GM03348 (cell line): ENCODE measurements at regions not wholly inside any gene's neighbourhood (a gene's known extent, or its start where the extent isn't known, plus 50 kb on each side); places are given as distances from the start of the nearest gene placed in this dataset.

ENCODE experiments used
- DNase-seq: peaks from one replicate; pipeline ENCODE4 v3.0.0; 2012; ENCODE audit warnings: low spot score

- DNase-seq = no peak
Observed at GRCh38 chr11:70570693-70571395, 172.5 kb downstream of the CTTN start.

- DNase-seq = no peak
Observed at GRCh38 chr11:70572974-70573260, 174.6 kb downstream of the CTTN start.

- DNase-seq = no peak
Observed at GRCh38 chr11:70573701-70574151, 175.4 kb downstream of the CTTN start.

GRCh38 chr11:70574725-70575347, 176.5 kb downstream of the CTTN start:
- DNase-seq = no peak

- DNase-seq = no peak
Observed at GRCh38 chr11:70575396-70576060, 177.2 kb downstream of the CTTN start.

- no peak for DNase-seq
Observed at GRCh38 chr11:70577258-70577603, 178.9 kb downstream of the CTTN start.

GRCh38 chr11:70577948-70578347, 179.6 kb downstream of the CTTN start:
- DNase-seq = no peak

- no peak for DNase-seq
Observed at GRCh38 chr11:70578371-70578770, 180.0 kb downstream of the CTTN start.

- no peak for DNase-seq
Observed at GRCh38 chr11:70578831-70579230, 180.5 kb downstream of the CTTN start.

- DNase-seq = no peak
Observed at GRCh38 chr11:70579316-70579955, 181.1 kb downstream of the CTTN start.

- DNase-seq = no peak
Observed at GRCh38 chr11:70580036-70580805, 181.9 kb downstream of the CTTN start.

GRCh38 chr11:70581991-70582885, 183.9 kb downstream of the CTTN start:
- no peak for DNase-seq

GRCh38 chr11:70582886-70583641, 184.7 kb downstream of the CTTN start:
- no peak for DNase-seq

- DNase-seq = no peak
Observed at GRCh38 chr11:70583781-70584218, 185.5 kb downstream of the CTTN start.

GRCh38 chr11:70584498-70585235, 186.3 kb downstream of the CTTN start:
- DNase-seq = no peak

- DNase-seq = no peak
Observed at GRCh38 chr11:70585236-70585545, 186.9 kb downstream of the CTTN start.

GRCh38 chr11:70586261-70587074, 188.1 kb downstream of the CTTN start:
- DNase-seq = no peak

GRCh38 chr11:70587075-70587389, 188.7 kb downstream of the CTTN start:
- DNase-seq = no peak

- DNase-seq = no peak
Observed at GRCh38 chr11:70590356-70590991, 192.1 kb downstream of the CTTN start.
